Spleen (tissue), 11 donors: ENCODE measurements at regions not wholly inside any gene's neighbourhood (a gene's known extent, or its start where the extent isn't known, plus 50 kb on each side); places are given as distances from the start of the nearest gene placed in this dataset.

Experiments
- DNase-seq: peaks from one replicate; pipeline ENCODE4 v3.0.0-alpha.2; 2020
- H3K27ac ChIP-seq, 8 donors: fragments of 200-600 bp; sonication (generic) in 7 of 8; 1 replicate in 4 of 8; 2 replicates in 4 of 8; pipeline versions ENCODE4 v1.5.0 to v1.8.0; 2016 to 2021; ENCODE audit warnings: inconsistent platforms in 4 of 8, mild to moderate bottlenecking in 4 of 8, moderate library complexity in 1 of 8
- H3K27me3 ChIP-seq, 7 donors: fragments of 200-600 bp; sonication (generic) in 6 of 7; replicated peaks in 1 of 7; 1 replicate in 4 of 7; 2 replicates in 3 of 7; pipeline versions ENCODE4 v1.5.0 to v1.8.0; 2016 to 2021; ENCODE audit warnings: inconsistent platforms in 3 of 7, mild to moderate bottlenecking in 1 of 7
- H3K36me3 ChIP-seq, 6 donors: fragments of 200-600 bp; sonication (generic) in 5 of 6; 1 replicate in 4 of 6; 2 replicates in 2 of 6; pipeline versions ENCODE4 v1.5.0 to v1.8.0; 2016 to 2021; ENCODE audit warnings: inconsistent platforms in 2 of 6
- H3K4me1 ChIP-seq, 6 donors: fragments of 200-600 bp; sonication (generic) in 5 of 6; 1 replicate in 3 of 6; 2 replicates in 3 of 6; pipeline versions ENCODE4 v1.5.0 to v1.8.0; 2016 to 2021; ENCODE audit warnings: inconsistent platforms in 3 of 6
- H3K4me3 ChIP-seq, 8 donors: fragments of 200-600 bp; sonication (generic) in 7 of 8; 1 replicate in 4 of 8; 2 replicates in 4 of 8; pipeline versions ENCODE4 v1.5.0 to v1.8.0; 2016 to 2021; ENCODE audit warnings: inconsistent platforms in 4 of 8, mild to moderate bottlenecking in 4 of 8, moderate library complexity in 2 of 8
- H3K9me3 ChIP-seq, 8 donors: fragments of 200-600 bp; sonication (generic) in 7 of 8; 1 replicate in 4 of 8; 2 replicates in 4 of 8; pipeline versions ENCODE4 v1.5.0 to v1.8.0; 2016 to 2021; ENCODE audit warnings: inconsistent platforms in 4 of 8
- POLR2A ChIP-seq, 3 donors: fragments of 450-650 bp; IDR thresholded peaks; one replicate each; pipeline ENCODE4 v1.5.1; 2017; ENCODE audit warnings: antibody characterized with exemption in 3 of 3, mild to moderate bottlenecking in 1 of 3
- POLR2AphosphoS5 ChIP-seq, 3 donors: sonication (generic); formaldehyde crosslinking; IDR thresholded peaks; one replicate each; pipeline ENCODE4 v1.5.1; 2017; ENCODE audit warnings: antibody characterized with exemption in 3 of 3
- WGBS, 5 donors: extraction: QIAGEN DNeasy Blood & Tissue Kit in 3 of 5; methylation state at CpG; one replicate each; pipeline versions ENCODE4 v1.1.5 to v1.1.7; 2013 to 2018; 5-methylcytosine and 5-hydroxymethylcytosine counted together
- intact Hi-C: fragments of 100-400 bp; cut with DNase I; formaldehyde crosslinking; loops from one replicate; pipeline ENCODE4 v1.15.0; 2023; ENCODE audit warnings: low total_unique reads
- TF ChIP-seq, protein P1 (sequence below), 11 experiments: fragments of 200-600 bp in 7 of 11; fragments of 450-650 bp in 4 of 11; sonication (generic) in 4 of 11; IDR thresholded peaks in 8 of 11; conservative IDR thresholded peaks in 3 of 11; 1 replicate in 7 of 11; 2 replicates in 4 of 11; pipeline versions ENCODE4 v1.4.0 to v1.8.0; 2016 to 2021; ENCODE audit warnings: antibody characterized with exemption in 11 of 11, inconsistent platforms in 4 of 11, mild to moderate bottlenecking in 1 of 11
- donor health status: healthy with polysubstance abuse.
- donor health status: DM: no; HTN: no; CAD: no; lungs with moderate emphysema.
- donor health status: DM: no; HTN: no; CAD: no.
- donor health status: Bipolar disorder and iron deficiency.
- donor health status: healthy.
- donor health status: DM: no; HTN: no; CAD: no.
- donor health status: DM: yes; HTN: yes; CAD: no.

DNA sequence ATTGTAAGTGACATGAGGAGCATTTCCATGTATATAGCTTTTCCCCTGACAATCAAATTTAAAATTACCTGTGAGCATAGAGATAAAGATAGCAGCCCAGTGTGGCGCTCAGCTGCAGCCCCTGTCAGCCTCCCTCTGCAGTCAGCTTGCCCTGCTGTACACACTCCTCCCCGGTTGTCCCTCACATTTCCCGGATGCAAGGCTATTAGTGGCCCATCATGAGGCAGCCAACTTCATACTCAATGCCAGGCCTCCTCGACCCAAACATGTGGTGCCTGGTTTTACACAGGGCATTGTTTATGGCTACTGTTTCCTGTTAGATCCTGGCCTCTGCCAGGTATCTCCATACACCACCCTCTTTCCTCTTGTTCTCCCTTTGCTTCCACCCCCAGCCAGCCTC, 116.1 kb upstream of the SH3BP4 start:
- DNase-seq = no peak
- TF ChIP-seq, protein P1, sequence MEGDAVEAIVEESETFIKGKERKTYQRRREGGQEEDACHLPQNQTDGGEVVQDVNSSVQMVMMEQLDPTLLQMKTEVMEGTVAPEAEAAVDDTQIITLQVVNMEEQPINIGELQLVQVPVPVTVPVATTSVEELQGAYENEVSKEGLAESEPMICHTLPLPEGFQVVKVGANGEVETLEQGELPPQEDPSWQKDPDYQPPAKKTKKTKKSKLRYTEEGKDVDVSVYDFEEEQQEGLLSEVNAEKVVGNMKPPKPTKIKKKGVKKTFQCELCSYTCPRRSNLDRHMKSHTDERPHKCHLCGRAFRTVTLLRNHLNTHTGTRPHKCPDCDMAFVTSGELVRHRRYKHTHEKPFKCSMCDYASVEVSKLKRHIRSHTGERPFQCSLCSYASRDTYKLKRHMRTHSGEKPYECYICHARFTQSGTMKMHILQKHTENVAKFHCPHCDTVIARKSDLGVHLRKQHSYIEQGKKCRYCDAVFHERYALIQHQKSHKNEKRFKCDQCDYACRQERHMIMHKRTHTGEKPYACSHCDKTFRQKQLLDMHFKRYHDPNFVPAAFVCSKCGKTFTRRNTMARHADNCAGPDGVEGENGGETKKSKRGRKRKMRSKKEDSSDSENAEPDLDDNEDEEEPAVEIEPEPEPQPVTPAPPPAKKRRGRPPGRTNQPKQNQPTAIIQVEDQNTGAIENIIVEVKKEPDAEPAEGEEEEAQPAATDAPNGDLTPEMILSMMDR (IDR thresholded peaks at IDR 0.05 in 8 of 11, conservative IDR thresholded peaks at IDR 0.05 in 3 of 11) = no peak
- TF ChIP-seq POLR2A (IDR thresholded peaks at IDR 0.05) (no peak), POLR2AphosphoS5 (IDR thresholded peaks at IDR 0.05) (no peak)
- WGBS, 5 donors = 75 to 92% (median 80%) methylated on average over 4 of the region's 4 CpGs
- H3K27ac ChIP-seq = peak overlapping the region in 5 of 8 donors; percentile 5 to 45 (median 15)
- peaks cover 0 to 10% (median 0%) of the 10 kb centered on the region in 6 donors for H3K4me1 ChIP-seq
- intact Hi-C loops = no loop called here
- no peaks in the 10 kb centered on the region for H3K36me3 ChIP-seq
- no peaks in the 10 kb centered on the region for H3K9me3 ChIP-seq
- H3K4me3 ChIP-seq = no peak overlapping the region
- no peaks in the 10 kb centered on the region for H3K27me3 ChIP-seq

DNA sequence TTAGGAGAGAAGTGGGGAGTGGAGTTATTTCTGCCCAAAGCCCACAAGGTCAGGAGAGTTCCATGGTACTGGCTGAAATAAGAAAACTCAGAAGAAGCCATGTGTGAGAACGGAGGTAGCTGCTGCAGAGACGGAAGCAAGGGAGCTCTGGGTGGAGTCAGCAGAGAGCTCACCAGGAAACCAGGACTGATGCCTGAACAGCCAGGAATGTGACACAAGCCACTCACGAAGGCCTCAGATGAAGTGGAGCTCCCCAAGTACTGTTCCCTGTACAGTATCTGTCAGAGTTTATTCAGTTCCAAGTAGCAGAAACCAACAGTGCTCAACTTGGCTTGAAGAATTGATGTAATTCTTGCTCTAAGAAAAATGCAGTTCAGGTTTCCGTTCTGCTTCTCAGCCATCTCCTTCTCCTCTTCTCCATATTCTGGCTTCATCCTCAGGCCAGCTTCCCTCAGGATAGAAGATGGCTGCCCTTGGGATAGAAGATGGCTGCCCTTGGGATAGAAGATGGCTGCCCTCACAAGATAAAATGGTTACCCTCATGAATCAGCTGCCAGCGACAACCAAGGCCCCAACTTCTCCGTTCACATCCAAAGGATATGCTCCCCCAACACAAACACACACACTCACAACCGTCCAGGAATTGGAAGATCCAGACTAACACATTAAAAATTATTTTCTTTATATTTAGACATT, 117.4 kb upstream of the SH3BP4 start:
- Histone ChIP-seq H3K27me3 (no peaks in the 10 kb centered on the region), H3K36me3 (no peaks in the 10 kb centered on the region), H3K4me1 (peaks cover 0 to 10% (median 0%) of the 10 kb centered on the region in 6 donors), H3K9me3 (no peaks in the 10 kb centered on the region), H3K4me3 (no peak overlapping the region), H3K27ac (no peak overlapping the region)
- intact Hi-C loops = no loop called here
- TF ChIP-seq POLR2AphosphoS5 (IDR thresholded peaks at IDR 0.05) (no peak), POLR2A (IDR thresholded peaks at IDR 0.05) (no peak)
- TF ChIP-seq, protein P1 (IDR thresholded peaks at IDR 0.05 in 8 of 11, conservative IDR thresholded peaks at IDR 0.05 in 3 of 11) = no peak
- 79 to 93% (median 88%) methylated on average over 7 of the region's 7 CpGs for WGBS, 5 donors
- no peak for DNase-seq

DNA sequence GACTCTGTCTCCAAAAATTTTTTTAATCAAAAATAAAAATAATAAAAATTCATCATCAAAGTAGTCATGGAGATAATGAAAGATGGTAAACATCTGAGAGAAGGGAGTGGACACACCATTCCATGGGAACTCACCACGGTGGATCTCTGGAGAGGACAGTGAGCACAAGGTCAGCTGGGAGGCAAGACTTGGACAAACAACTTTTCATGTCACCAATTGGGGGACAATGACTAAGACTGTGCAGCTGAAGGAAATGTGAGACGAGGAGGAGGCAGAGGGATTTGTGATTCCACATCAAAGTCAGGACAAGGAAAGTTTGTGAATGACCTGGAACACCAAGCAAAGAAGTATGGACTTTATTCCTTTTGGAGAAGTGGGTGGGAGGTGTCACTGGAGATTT, 121.0 kb upstream of the SH3BP4 start:
- 76 to 92% (median 80%) methylated on average over 2 of the region's 2 CpGs for WGBS, 5 donors
- Histone ChIP-seq H3K4me3 (no peak overlapping the region), H3K27me3 (no peaks in the 10 kb centered on the region), H3K27ac (no peak overlapping the region), H3K4me1 (no peaks in the 10 kb centered on the region), H3K9me3 (no peaks in the 10 kb centered on the region), H3K36me3 (no peaks in the 10 kb centered on the region)
- DNase-seq = no peak
- intact Hi-C loops = no loop called here
- TF ChIP-seq POLR2AphosphoS5 (IDR thresholded peaks at IDR 0.05) (no peak), POLR2A (IDR thresholded peaks at IDR 0.05) (no peak)
- TF ChIP-seq, protein P1 (IDR thresholded peaks at IDR 0.05 in 8 of 11, conservative IDR thresholded peaks at IDR 0.05 in 3 of 11) = no peak

DNA sequence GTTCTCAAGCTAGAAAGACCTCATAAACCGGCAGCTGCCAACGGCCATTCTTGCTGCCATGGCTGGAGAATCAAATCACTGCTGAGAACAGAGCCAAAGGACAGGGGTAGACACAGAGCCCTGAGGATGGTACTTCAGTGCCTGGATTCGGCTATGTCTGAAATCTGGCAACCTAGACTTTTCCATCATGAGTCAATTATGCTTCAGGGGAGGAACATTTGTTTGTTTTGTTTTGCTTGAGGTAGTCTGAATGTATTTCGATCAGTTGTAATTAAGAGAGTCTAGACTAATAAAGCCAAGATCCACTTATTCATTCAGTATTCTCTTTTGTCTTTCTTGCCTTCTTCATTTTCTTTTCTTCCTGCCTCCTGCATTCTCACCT, 122.8 kb upstream of the SH3BP4 start:
- H3K9me3 ChIP-seq = no peaks in the 10 kb centered on the region
- H3K4me3 ChIP-seq = no peak overlapping the region
- H3K27ac ChIP-seq = no peak overlapping the region
- DNase-seq = no peak
- no peaks in the 10 kb centered on the region for H3K36me3 ChIP-seq
- intact Hi-C loops = no loop called here
- 83 to 97% (median 87%) methylated on average over 4 of the region's 4 CpGs for WGBS, 5 donors
- H3K27me3 ChIP-seq = no peaks in the 10 kb centered on the region
- no peaks in the 10 kb centered on the region for H3K4me1 ChIP-seq
- no peak for TF ChIP-seq POLR2A (IDR thresholded peaks at IDR 0.05)
- TF ChIP-seq POLR2AphosphoS5 (IDR thresholded peaks at IDR 0.05) = no peak
- TF ChIP-seq, protein P1 (IDR thresholded peaks at IDR 0.05 in 8 of 11, conservative IDR thresholded peaks at IDR 0.05 in 3 of 11) = no peak
